Sigmoid colon (tissue), 6 donors: ENCODE measurements at regions not wholly inside any gene's neighbourhood (a gene's known extent, or its start where the extent isn't known, plus 50 kb on each side); places are given as distances from the start of the nearest gene placed in this dataset.

ENCODE experiments used
- DNase-seq: peaks from one replicate; pipeline ENCODE4 v3.0.0-alpha.2; 2019
- H3K27ac ChIP-seq, 4 donors: fragments of 200-600 bp; sonication (generic); one replicate each; pipeline ENCODE4 v1.5.1; 2016 to 2019; ENCODE audit warnings: mild to moderate bottlenecking in 1 of 4
- H3K27me3 ChIP-seq, 3 donors: fragments of 200-600 bp; sonication (generic); one replicate each; pipeline ENCODE4 v1.5.1; 2019; ENCODE audit warnings: mild to moderate bottlenecking in 1 of 3
- H3K36me3 ChIP-seq, 4 donors: fragments of 200-600 bp; sonication (generic); one replicate each; pipeline ENCODE4 v1.5.1; 2016 to 2019
- H3K4me1 ChIP-seq, 4 donors: fragments of 200-600 bp; sonication (generic); one replicate each; pipeline ENCODE4 v1.5.1; 2017 to 2019
- H3K4me3 ChIP-seq, 4 donors: fragments of 200-600 bp; sonication (generic); one replicate each; pipeline ENCODE4 v1.5.1; 2017 to 2019; ENCODE audit warnings: mild to moderate bottlenecking in 2 of 4, moderate library complexity in 1 of 4
- H3K9me3 ChIP-seq, 4 donors: fragments of 200-600 bp in 3 of 4; sonication (generic) in 3 of 4; one replicate each; pipeline versions ENCODE4 v1.5.1 to v1.6.1; 2013 to 2019
- CTCF ChIP-seq, 4 experiments: fragments of 450-650 bp in 3 of 4; fragments of 200-600 bp in 1 of 4; IDR thresholded peaks; one replicate each; pipeline ENCODE4 v1.5.1; 2016 to 2019; ENCODE audit warnings: antibody characterized with exemption in 4 of 4, mild to moderate bottlenecking in 3 of 4, moderate library complexity in 2 of 4
- EP300 ChIP-seq, 4 donors: sonication (generic); formaldehyde crosslinking; IDR thresholded peaks; one replicate each; pipeline ENCODE4 v1.6.1; 2017; ENCODE audit warnings: antibody characterized with exemption in 4 of 4
- POLR2A ChIP-seq, 2 donors: fragments of 450-650 bp; IDR thresholded peaks; one replicate each; pipeline ENCODE4 v1.6.1; 2016; ENCODE audit warnings: antibody characterized with exemption in 2 of 2, mild to moderate bottlenecking in 2 of 2, moderate library complexity in 2 of 2
- POLR2AphosphoS5 ChIP-seq, 4 donors: sonication (generic); formaldehyde crosslinking; IDR thresholded peaks; one replicate each; pipeline ENCODE4 v1.6.1; 2017; ENCODE audit warnings: antibody characterized with exemption in 4 of 4
- WGBS, 2 donors: extraction: QIAGEN DNeasy Blood & Tissue Kit; methylation state at CpG; one replicate each; pipeline ENCODE4 v1.1.7; 2013; 5-methylcytosine and 5-hydroxymethylcytosine counted together
- intact Hi-C: fragments of 100-400 bp; cut with DNase I; formaldehyde crosslinking; loops from one replicate; pipeline ENCODE4 v1.15.1; 2023
- donor health status: healthy with polysubstance abuse.
- donor health status: healthy.

DNA sequence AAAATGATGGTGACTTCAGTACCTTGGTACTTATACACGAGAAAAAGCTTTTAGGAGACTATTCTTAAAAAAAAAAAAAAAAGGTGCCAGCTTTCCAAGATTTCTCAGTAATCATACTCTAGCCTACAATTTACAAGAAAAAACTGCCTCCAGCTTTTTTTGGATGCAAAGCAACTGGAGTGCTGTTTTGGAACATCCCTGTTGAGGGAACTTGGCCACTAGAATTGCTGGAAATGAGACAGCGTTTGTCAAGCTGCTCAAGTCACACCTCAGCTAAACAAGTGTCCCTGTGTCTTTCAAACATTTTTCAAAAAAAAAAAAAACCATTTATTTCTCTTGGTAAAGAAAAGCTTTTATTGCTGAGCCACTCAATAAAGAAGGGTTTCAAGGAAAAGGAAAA is 413.1 kb upstream of the ARGLU1 start:
- Histone ChIP-seq H3K4me1 (no peaks in the 10 kb centered on the region), H3K27me3 (no peaks in the 10 kb centered on the region), H3K27ac (no peak overlapping the region), H3K9me3 (no peaks in the 10 kb centered on the region), H3K4me3 (no peak overlapping the region), H3K36me3 (no peaks in the 10 kb centered on the region)
- intact Hi-C loops = no loop called here
- no peak for DNase-seq
- WGBS, 2 donors = 83 to 86% methylated on average over 2 of the region's 2 CpGs
- TF ChIP-seq POLR2AphosphoS5 (IDR thresholded peaks at IDR 0.05) (no peak), EP300 (IDR thresholded peaks at IDR 0.05) (no peak), POLR2A (IDR thresholded peaks at IDR 0.05) (no peak), CTCF (IDR thresholded peaks at IDR 0.05) (no peak)

GRCh38 chr13:106967391-106967790 is 399.5 kb upstream of the ARGLU1 start:
- 68 to 79% methylated on average over 1 of the region's 1 CpG for WGBS, 2 donors
- Histone ChIP-seq H3K27ac (no peak overlapping the region), H3K27me3 (no peaks in the 10 kb centered on the region), H3K4me3 (no peak overlapping the region), H3K9me3 (no peaks in the 10 kb centered on the region), H3K4me1 (no peaks in the 10 kb centered on the region), H3K36me3 (no peaks in the 10 kb centered on the region)
- no peak for DNase-seq
- TF ChIP-seq CTCF (IDR thresholded peaks at IDR 0.05) (no peak), POLR2AphosphoS5 (IDR thresholded peaks at IDR 0.05) (no peak), EP300 (IDR thresholded peaks at IDR 0.05) (no peak)
- intact Hi-C loops = no loop called here

GRCh38 chr13:106963151-106963550 is 395.2 kb upstream of the ARGLU1 start:
- 47 to 57% methylated on average over 2 of the region's 2 CpGs for WGBS, 2 donors
- H3K27ac ChIP-seq = no peak overlapping the region
- TF ChIP-seq POLR2A (IDR thresholded peaks at IDR 0.05) (no peak), EP300 (IDR thresholded peaks at IDR 0.05) (no peak), CTCF (IDR thresholded peaks at IDR 0.05) (no peak)

GRCh38 chr13:106961651-106962050 is 393.7 kb upstream of the ARGLU1 start:
- Histone ChIP-seq H3K4me1 (no peaks in the 10 kb centered on the region), H3K27me3 (no peaks in the 10 kb centered on the region), H3K4me3 (no peak overlapping the region), H3K27ac (no peak overlapping the region), H3K9me3 (no peaks in the 10 kb centered on the region), H3K36me3 (no peaks in the 10 kb centered on the region)
- intact Hi-C loops = no loop called here
- no peak for DNase-seq
- 60 to 67% methylated on average over 2 of the region's 2 CpGs for WGBS, 2 donors
- TF ChIP-seq POLR2A (IDR thresholded peaks at IDR 0.05) (no peak), EP300 (IDR thresholded peaks at IDR 0.05) (no peak), CTCF (IDR thresholded peaks at IDR 0.05) (no peak), POLR2AphosphoS5 (IDR thresholded peaks at IDR 0.05) (no peak)

More at GRCh38 chr13:106963151-106963550, 395.2 kb upstream of the ARGLU1 start:
- Histone ChIP-seq H3K4me1 (no peaks in the 10 kb centered on the region), H3K27me3 (no peaks in the 10 kb centered on the region), H3K9me3 (no peaks in the 10 kb centered on the region), H3K36me3 (no peaks in the 10 kb centered on the region), H3K4me3 (no peak overlapping the region)
- DNase-seq = no peak
- intact Hi-C loops = no loop called here

DNA sequence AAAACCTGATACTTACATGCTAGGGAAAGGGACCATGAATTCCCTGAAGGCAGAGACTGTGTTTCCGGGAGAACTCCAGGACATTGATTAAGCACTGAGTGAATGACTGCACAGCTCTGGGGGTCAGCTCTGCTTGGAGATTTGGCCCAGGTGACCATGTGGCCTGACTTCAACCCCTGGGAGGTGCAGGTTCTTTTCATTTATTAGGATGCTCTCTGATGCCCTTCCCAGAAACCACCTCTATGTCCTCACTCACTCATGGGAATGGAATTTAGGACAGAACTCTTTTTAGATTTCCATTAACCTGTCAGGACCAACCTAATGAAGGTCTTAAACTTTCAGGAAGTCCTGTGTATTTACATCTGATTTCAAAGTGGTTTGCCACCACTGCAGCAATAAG is 393.3 kb upstream of the ARGLU1 start:
- Histone ChIP-seq H3K27me3 (no peaks in the 10 kb centered on the region), H3K4me1 (no peaks in the 10 kb centered on the region), H3K27ac (no peak overlapping the region), H3K9me3 (no peaks in the 10 kb centered on the region), H3K4me3 (no peak overlapping the region), H3K36me3 (no peaks in the 10 kb centered on the region)
- intact Hi-C loops = no loop called here
- 85 to 91% methylated on average over 1 of the region's 1 CpG for WGBS, 2 donors
- no peak for DNase-seq
- TF ChIP-seq EP300 (IDR thresholded peaks at IDR 0.05) (no peak), CTCF (IDR thresholded peaks at IDR 0.05) (no peak), POLR2A (IDR thresholded peaks at IDR 0.05) (no peak), POLR2AphosphoS5 (IDR thresholded peaks at IDR 0.05) (no peak)
